ENCODE measurements at regions not wholly inside any gene's neighbourhood (a gene's known extent, or its start where the extent isn't known, plus 50 kb on each side); places are given as distances from the start of the nearest gene placed in this dataset.

GRCh38 chr2:209094221-209094620 lies 329.6 kb upstream of the MAP2 start:
- no TSS peak for BruUV-seq (replicated peaks)
- no peaks in the 10 kb centered on the region for H3K36me3 ChIP-seq (ENCODE audit: control insufficient read depth, insufficient read depth, low read length)
- no peaks in the 10 kb centered on the region for H3K9me3 ChIP-seq
- POLR2A ChIA-PET, result no interaction called here
- H3K9me3 Mint-ChIP-seq (ENCODE audit: unreplicated experiment), result no peaks in the 10 kb centered on the region
- no peak overlapping the region for H3K4me3 Mint-ChIP-seq (ENCODE audit: unreplicated experiment)
- H3K27ac Mint-ChIP-seq (ENCODE audit: unreplicated experiment), result no peak overlapping the region
- H3K4me1 Mint-ChIP-seq (ENCODE audit: low read depth, unreplicated experiment), result no peaks in the 10 kb centered on the region
- CTCF ChIA-PET, result no interaction called here
- H3K27me3 ChIP-seq (replicated peaks; ENCODE audit: control insufficient read depth, insufficient read depth, low read length), result no peaks in the 10 kb centered on the region
- no peak for TF ChIP-seq CTCF (IDR thresholded peaks at IDR 0.05; ENCODE audit: insufficient read depth in 1 of 2, low read depth in 1 of 2, low read length in 1 of 2, severe bottlenecking in 1 of 2, unreplicated experiment in 1 of 2)
- no peaks in the 10 kb centered on the region for H3K27me3 Mint-ChIP-seq (ENCODE audit: insufficient read depth, unreplicated experiment)
- intact Hi-C loops (cut with micrococcal nuclease; ENCODE audit: unreplicated experiment), result no loop called here
- H3K4me3 ChIP-seq (ENCODE audit: low read depth, low read length), result no peak overlapping the region
- no peaks in the 10 kb centered on the region for H3K4me1 ChIP-seq
- H3K36me3 Mint-ChIP-seq (ENCODE audit: insufficient read depth, unreplicated experiment), result no peaks in the 10 kb centered on the region
- no peak for DNase-seq

GRCh38 chr2:209095432-209095831 lies 328.4 kb upstream of the MAP2 start:
- H3K4me1 ChIP-seq, result no peaks in the 10 kb centered on the region
- Mint-ChIP-seq H3K4me3 (ENCODE audit: unreplicated experiment) (no peak overlapping the region), H3K36me3 (ENCODE audit: insufficient read depth, unreplicated experiment) (no peaks in the 10 kb centered on the region), H3K9me3 (ENCODE audit: unreplicated experiment) (no peaks in the 10 kb centered on the region), H3K27me3 (ENCODE audit: insufficient read depth, unreplicated experiment) (no peaks in the 10 kb centered on the region), H3K4me1 (ENCODE audit: low read depth, unreplicated experiment) (no peaks in the 10 kb centered on the region), H3K27ac (ENCODE audit: unreplicated experiment) (no peak overlapping the region)
- ChIA-PET POLR2A (no interaction called here), CTCF (no interaction called here)
- no peaks in the 10 kb centered on the region for H3K9me3 ChIP-seq
- H3K4me3 ChIP-seq (ENCODE audit: low read depth, low read length), result no peak overlapping the region
- H3K36me3 ChIP-seq (ENCODE audit: control insufficient read depth, insufficient read depth, low read length), result no peaks in the 10 kb centered on the region
- no peak for TF ChIP-seq CTCF (IDR thresholded peaks at IDR 0.05; ENCODE audit: insufficient read depth in 1 of 2, low read depth in 1 of 2, low read length in 1 of 2, severe bottlenecking in 1 of 2, unreplicated experiment in 1 of 2)
- H3K27me3 ChIP-seq (replicated peaks; ENCODE audit: control insufficient read depth, insufficient read depth, low read length), result no peaks in the 10 kb centered on the region; the same call in 1 of the 2 replicates
- no TSS peak for BruUV-seq (replicated peaks)
- intact Hi-C loops (cut with micrococcal nuclease; ENCODE audit: unreplicated experiment), result no loop called here
- no peak for DNase-seq

DNA sequence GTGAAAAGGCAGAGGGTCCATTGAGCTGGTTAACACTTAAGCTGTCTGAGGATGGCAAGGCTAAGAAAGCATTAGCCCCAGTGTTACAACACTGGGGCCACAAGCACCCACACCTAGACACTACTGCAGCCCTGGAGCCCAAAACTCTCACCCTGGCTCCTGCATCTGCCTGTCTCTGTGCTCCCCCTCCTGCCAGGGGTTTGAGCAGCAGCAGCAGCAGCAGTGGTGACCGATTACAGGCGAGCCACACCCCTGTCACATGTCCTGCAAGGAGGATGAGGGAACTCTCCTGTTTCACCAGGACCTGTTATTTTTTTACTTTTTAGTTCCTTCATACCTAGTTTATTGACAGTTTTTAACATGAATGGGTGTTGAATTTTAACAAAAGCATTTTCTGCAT lies 326.7 kb upstream of the MAP2 start:
- intact Hi-C loops (cut with micrococcal nuclease; ENCODE audit: unreplicated experiment), result loop anchor here (2.0 kb wide), 1 partner anchor 276 kb away; no protein-coding TSS in a partner anchor
- Mint-ChIP-seq H3K36me3 (ENCODE audit: insufficient read depth, unreplicated experiment) (no peaks in the 10 kb centered on the region), H3K4me3 (ENCODE audit: unreplicated experiment) (no peak overlapping the region), H3K4me1 (ENCODE audit: low read depth, unreplicated experiment) (no peaks in the 10 kb centered on the region), H3K9me3 (ENCODE audit: unreplicated experiment) (no peaks in the 10 kb centered on the region), H3K27ac (ENCODE audit: unreplicated experiment) (no peak overlapping the region), H3K27me3 (ENCODE audit: insufficient read depth, unreplicated experiment) (no peaks in the 10 kb centered on the region)
- ChIA-PET POLR2A (no interaction called here), CTCF (no interaction called here)
- Histone ChIP-seq H3K4me1 (no peaks in the 10 kb centered on the region), H3K36me3 (ENCODE audit: control insufficient read depth, insufficient read depth, low read length) (no peaks in the 10 kb centered on the region), H3K9me3 (no peaks in the 10 kb centered on the region), H3K27me3 (replicated peaks; ENCODE audit: control insufficient read depth, insufficient read depth, low read length) (no peaks in the 10 kb centered on the region; the same call in 1 of the 2 replicates), H3K4me3 (ENCODE audit: low read depth, low read length) (no peak overlapping the region)
- no TSS peak for BruUV-seq (replicated peaks)
- TF ChIP-seq CTCF (IDR thresholded peaks at IDR 0.05; ENCODE audit: insufficient read depth in 1 of 2, low read depth in 1 of 2, low read length in 1 of 2, severe bottlenecking in 1 of 2, unreplicated experiment in 1 of 2), result no peak
- DNase-seq, result no peak
